PC-9 (cell line): ENCODE measurements at regions not wholly inside any gene's neighbourhood (a gene's known extent, or its start where the extent isn't known, plus 50 kb on each side); places are given as distances from the start of the nearest gene placed in this dataset.
"Not testable (repeated sequence)": the region's sequence is repeated elsewhere in the genome, so short reads cannot be mapped to it uniquely, and the experiment has no call there.

Experiments used
- BruUV-seq: library from RNA; stranded (reverse); fragments of 400-500 nt; replicated peaks from 2 replicates; lab custom pipeline; 2021; lab: Mats Ljungman, UMichigan
- CTCF ChIA-PET: fragments of 300-600 bp; sonication (Branson Sonifier 250); formaldehyde crosslinking; loops from one replicate; lab custom pipeline; 2022; ENCODE audit warnings: antibody characterized with exemption; lab: Charles Lee
- POLR2A ChIA-PET: fragments of 300-600 bp; sonication (Branson Sonifier 250); formaldehyde crosslinking; loops from one replicate; lab custom pipeline; 2022; ENCODE audit warnings: antibody characterized with exemption; ENCODE audit not compliant: unreplicated experiment; lab: Charles Lee
- DNase-seq, 2 experiments: peaks; one replicate each; pipeline versions ENCODE4 v3.0.0 to v3.0.0-alpha.2; 2015 to 2022; ENCODE audit warnings: mixed read lengths in 1 of 2
- H2AFZ ChIP-seq: fragments of 200-600 bp; sonication (generic); 2 replicates; pipeline ENCODE4 v1.8.1; 2017; ENCODE audit warnings: antibody characterized with exemption
- H3F3A ChIP-seq: fragments of 200-600 bp; sonication (generic); 2 replicates; pipeline ENCODE4 v1.8.1; 2017; ENCODE audit warnings: antibody characterized with exemption, mild to moderate bottlenecking, low read depth; ENCODE audit not compliant: insufficient read depth
- H3K27ac ChIP-seq: fragments of 200-600 bp; sonication (generic); 2 replicates; pipeline ENCODE4 v1.6.1; 2016; ENCODE audit warnings: mixed run types
- H3K27me3 ChIP-seq: fragments of 200-600 bp; sonication (generic); 2 replicates; pipeline ENCODE4 v1.6.1; 2016; ENCODE audit warnings: low read depth, mixed run types; ENCODE audit not compliant: insufficient read depth
- H3K36me3 ChIP-seq: fragments of 200-600 bp; sonication (generic); 2 replicates; pipeline ENCODE4 v1.6.1; 2016; ENCODE audit warnings: low read depth, mixed run types
- H3K4me1 ChIP-seq: fragments of 200-600 bp; sonication (generic); replicated peaks from 2 replicates; pipeline ENCODE4 v1.6.1; 2016; ENCODE audit warnings: mixed run types; ENCODE audit not compliant: insufficient read depth
- H3K4me2 ChIP-seq: fragments of 200-600 bp; sonication (generic); 2 replicates; pipeline ENCODE4 v1.6.1; 2017; ENCODE audit warnings: mixed run types
- H3K4me3 ChIP-seq: fragments of 200-600 bp; sonication (generic); 2 replicates; pipeline ENCODE4 v1.6.1; 2016; ENCODE audit warnings: mixed run types
- H3K79me2 ChIP-seq: fragments of 200-600 bp; sonication (generic); 2 replicates; pipeline ENCODE4 v1.6.1; 2017; ENCODE audit warnings: low read depth, mixed run types
- H3K9me2 ChIP-seq: fragments of 200-600 bp; sonication (generic); 2 replicates; pipeline ENCODE4 v1.8.1; 2017; ENCODE audit warnings: mild to moderate bottlenecking; ENCODE audit not compliant: insufficient read depth
- H3K9me3 ChIP-seq: fragments of 200-600 bp; sonication (generic); 2 replicates; pipeline ENCODE4 v1.8.1; 2016; ENCODE audit warnings: low read depth; ENCODE audit not compliant: insufficient read depth
- H4K20me1 ChIP-seq: fragments of 200-600 bp; sonication (generic); 2 replicates; pipeline ENCODE4 v1.8.1; 2017; ENCODE audit not compliant: insufficient read depth
- intact Hi-C: fragments of 100-400 bp; cut with micrococcal nuclease; formaldehyde crosslinking; loops from one replicate; pipeline ENCODE4 v1.10.0; 2022; ENCODE audit not compliant: unreplicated experiment

- H4K20me1 ChIP-seq, H3K4me2 ChIP-seq, H2AFZ ChIP-seq, H3F3A ChIP-seq, POLR2A ChIA-PET, H3K9me2 ChIP-seq, DNase-seq, H3K4me3 ChIP-seq, intact Hi-C loops, CTCF ChIA-PET, H3K27ac ChIP-seq, H3K4me1 ChIP-seq, H3K27me3 ChIP-seq, H3K9me3 ChIP-seq, BruUV-seq, H3K79me2 ChIP-seq, H3K36me3 ChIP-seq: not testable (repeated sequence)
Observed at GRCh38 chr21:9041175-9041948, 1480.0 kb upstream of the TPTE start.

GRCh38 chr21:9043089-9043488, 1478.3 kb upstream of the TPTE start:
- H3F3A ChIP-seq, CTCF ChIA-PET, H3K9me2 ChIP-seq, H3K4me1 ChIP-seq, POLR2A ChIA-PET, H2AFZ ChIP-seq, H3K27ac ChIP-seq, H3K4me3 ChIP-seq, DNase-seq, H4K20me1 ChIP-seq, BruUV-seq, H3K9me3 ChIP-seq, H3K36me3 ChIP-seq, H3K27me3 ChIP-seq, H3K79me2 ChIP-seq, intact Hi-C loops: not testable (repeated sequence)
- H3K4me2 ChIP-seq, result peak overlapping the region; percentile 51; the same call in 1 of the 2 replicates

- DNase-seq, H4K20me1 ChIP-seq, H2AFZ ChIP-seq, POLR2A ChIA-PET, CTCF ChIA-PET, H3K27ac ChIP-seq, H3K27me3 ChIP-seq, H3F3A ChIP-seq, BruUV-seq, H3K9me3 ChIP-seq, H3K4me3 ChIP-seq, H3K9me2 ChIP-seq, intact Hi-C loops, H3K4me1 ChIP-seq, H3K36me3 ChIP-seq, H3K4me2 ChIP-seq, H3K79me2 ChIP-seq: not testable (repeated sequence)
Observed at GRCh38 chr21:9046870-9047269, 1474.5 kb upstream of the TPTE start.

- H2AFZ ChIP-seq, DNase-seq, H3K36me3 ChIP-seq, BruUV-seq, H3K79me2 ChIP-seq, H3K4me3 ChIP-seq, intact Hi-C loops, H3K27me3 ChIP-seq, H4K20me1 ChIP-seq, H3K9me3 ChIP-seq, H3K4me2 ChIP-seq, H3F3A ChIP-seq, POLR2A ChIA-PET, H3K9me2 ChIP-seq, H3K27ac ChIP-seq, H3K4me1 ChIP-seq, CTCF ChIA-PET: not testable (repeated sequence)
Observed at GRCh38 chr21:9067515-9067914, 1453.9 kb upstream of the TPTE start.

GRCh38 chr21:9068622-9069021, 1452.8 kb upstream of the TPTE start:
- H3K9me3 ChIP-seq, H3F3A ChIP-seq, H3K79me2 ChIP-seq, H3K4me2 ChIP-seq, H3K36me3 ChIP-seq, H2AFZ ChIP-seq, H3K27me3 ChIP-seq, POLR2A ChIA-PET, intact Hi-C loops, H3K9me2 ChIP-seq, H3K4me3 ChIP-seq, H3K4me1 ChIP-seq, DNase-seq, CTCF ChIA-PET, H4K20me1 ChIP-seq, H3K27ac ChIP-seq, BruUV-seq: not testable (repeated sequence)
